PC-9 (cell line): ENCODE measurements at regions not wholly inside any gene's neighbourhood (a gene's known extent, or its start where the extent isn't known, plus 50 kb on each side); places are given as distances from the start of the nearest gene placed in this dataset.

ENCODE experiments used
- EZH2 ChIP-seq: fragments of 200-600 bp; sonication (generic); IDR thresholded peaks from 2 replicates; pipeline ENCODE4 v1.8.0; 2017; ENCODE audit warnings: antibody characterized with exemption, low read depth
- TF ChIP-seq, protein P1 (sequence below): fragments of 200-600 bp; sonication (generic); conservative IDR thresholded peaks from 2 replicates; pipeline ENCODE4 v1.6.1; 2017; ENCODE audit warnings: mixed run types, antibody characterized with exemption, mild to moderate bottlenecking, moderate library complexity

- TF ChIP-seq, protein P1, sequence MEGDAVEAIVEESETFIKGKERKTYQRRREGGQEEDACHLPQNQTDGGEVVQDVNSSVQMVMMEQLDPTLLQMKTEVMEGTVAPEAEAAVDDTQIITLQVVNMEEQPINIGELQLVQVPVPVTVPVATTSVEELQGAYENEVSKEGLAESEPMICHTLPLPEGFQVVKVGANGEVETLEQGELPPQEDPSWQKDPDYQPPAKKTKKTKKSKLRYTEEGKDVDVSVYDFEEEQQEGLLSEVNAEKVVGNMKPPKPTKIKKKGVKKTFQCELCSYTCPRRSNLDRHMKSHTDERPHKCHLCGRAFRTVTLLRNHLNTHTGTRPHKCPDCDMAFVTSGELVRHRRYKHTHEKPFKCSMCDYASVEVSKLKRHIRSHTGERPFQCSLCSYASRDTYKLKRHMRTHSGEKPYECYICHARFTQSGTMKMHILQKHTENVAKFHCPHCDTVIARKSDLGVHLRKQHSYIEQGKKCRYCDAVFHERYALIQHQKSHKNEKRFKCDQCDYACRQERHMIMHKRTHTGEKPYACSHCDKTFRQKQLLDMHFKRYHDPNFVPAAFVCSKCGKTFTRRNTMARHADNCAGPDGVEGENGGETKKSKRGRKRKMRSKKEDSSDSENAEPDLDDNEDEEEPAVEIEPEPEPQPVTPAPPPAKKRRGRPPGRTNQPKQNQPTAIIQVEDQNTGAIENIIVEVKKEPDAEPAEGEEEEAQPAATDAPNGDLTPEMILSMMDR: no peak
- TF ChIP-seq EZH2: no peak
Measured at GRCh38 chr9:1639166-1639565, 376.0 kb upstream of the SMARCA2 start.
